Left ventricle myocardium inferior (tissue), 1 donor: ENCODE measurements at regions not wholly inside any gene's neighbourhood (a gene's known extent, or its start where the extent isn't known, plus 50 kb on each side); places are given as distances from the start of the nearest gene placed in this dataset.
A peak's percentile ranks its signal among the peaks of the same experiment; 100 is the strongest.

ENCODE experiments used
- DNase-seq: peaks from one replicate; pipeline ENCODE4 v3.0.0-alpha.2; 2020
- H3K27ac ChIP-seq: fragments of 200-600 bp; replicated peaks from 2 replicates; pipeline ENCODE4 v1.8.0; 2021
- H3K27me3 ChIP-seq: fragments of 200-600 bp; 2 replicates; pipeline ENCODE4 v1.8.0; 2021; ENCODE audit warnings: low read depth
- H3K36me3 ChIP-seq: fragments of 200-600 bp; 2 replicates; pipeline ENCODE4 v1.8.0; 2021
- H3K4me1 ChIP-seq: fragments of 200-600 bp; 2 replicates; pipeline ENCODE4 v1.8.0; 2021
- H3K4me3 ChIP-seq: fragments of 200-600 bp; 2 replicates; pipeline ENCODE4 v1.8.0; 2021; ENCODE audit warnings: mild to moderate bottlenecking, moderate library complexity
- H3K9me3 ChIP-seq: fragments of 200-600 bp; replicated peaks from 2 replicates; pipeline ENCODE4 v1.8.0; 2021
- intact Hi-C: fragments of 100-400 bp; cut with micrococcal nuclease; formaldehyde crosslinking; loops from one replicate; pipeline ENCODE4 v1.11.0; 2022
- TF ChIP-seq, protein P1 (sequence below): fragments of 200-600 bp; IDR thresholded peaks from 2 replicates; pipeline ENCODE4 v1.8.0; 2021; ENCODE audit warnings: antibody characterized with exemption, mild to moderate bottlenecking, borderline replicate concordance
- donor health status: DM: no; HTN: yes; CAD: no; lungs with severe emphysema.

DNA sequence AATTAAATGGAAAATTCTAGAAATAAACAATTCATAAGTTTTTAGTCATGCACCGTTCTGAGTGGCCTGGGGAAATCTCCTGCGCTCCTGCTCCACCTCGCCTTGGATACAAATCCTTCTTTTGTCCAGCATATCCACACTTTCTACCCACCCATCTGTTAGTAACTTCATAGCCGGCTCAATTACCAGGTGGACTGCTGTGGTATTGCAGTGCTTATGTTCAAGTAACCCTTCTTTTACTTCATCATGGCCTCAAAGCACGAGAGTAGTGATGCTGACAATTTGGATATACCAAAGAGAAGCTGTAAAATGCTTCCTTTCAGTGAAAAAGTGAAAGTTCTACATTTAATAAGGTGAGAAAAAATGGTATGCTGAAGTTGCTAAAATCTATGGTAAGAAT, 142.3 kb upstream of the CHL1 start:
- Histone ChIP-seq H3K4me1 (no peaks in the 10 kb centered on the region), H3K27ac (no peak overlapping the region), H3K27me3 (no peaks in the 10 kb centered on the region), H3K9me3 (peaks cover 6% of the 10 kb centered on the region), H3K4me3 (no peak overlapping the region), H3K36me3 (no peaks in the 10 kb centered on the region)
- TF ChIP-seq, protein P1, sequence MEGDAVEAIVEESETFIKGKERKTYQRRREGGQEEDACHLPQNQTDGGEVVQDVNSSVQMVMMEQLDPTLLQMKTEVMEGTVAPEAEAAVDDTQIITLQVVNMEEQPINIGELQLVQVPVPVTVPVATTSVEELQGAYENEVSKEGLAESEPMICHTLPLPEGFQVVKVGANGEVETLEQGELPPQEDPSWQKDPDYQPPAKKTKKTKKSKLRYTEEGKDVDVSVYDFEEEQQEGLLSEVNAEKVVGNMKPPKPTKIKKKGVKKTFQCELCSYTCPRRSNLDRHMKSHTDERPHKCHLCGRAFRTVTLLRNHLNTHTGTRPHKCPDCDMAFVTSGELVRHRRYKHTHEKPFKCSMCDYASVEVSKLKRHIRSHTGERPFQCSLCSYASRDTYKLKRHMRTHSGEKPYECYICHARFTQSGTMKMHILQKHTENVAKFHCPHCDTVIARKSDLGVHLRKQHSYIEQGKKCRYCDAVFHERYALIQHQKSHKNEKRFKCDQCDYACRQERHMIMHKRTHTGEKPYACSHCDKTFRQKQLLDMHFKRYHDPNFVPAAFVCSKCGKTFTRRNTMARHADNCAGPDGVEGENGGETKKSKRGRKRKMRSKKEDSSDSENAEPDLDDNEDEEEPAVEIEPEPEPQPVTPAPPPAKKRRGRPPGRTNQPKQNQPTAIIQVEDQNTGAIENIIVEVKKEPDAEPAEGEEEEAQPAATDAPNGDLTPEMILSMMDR = no peak
- no peak for DNase-seq
- intact Hi-C loops = no loop called here

- peaks cover 2% of the 10 kb centered on the region for H3K9me3 ChIP-seq
- H3K27ac ChIP-seq = no peak overlapping the region
- no peak for DNase-seq
- no peaks in the 10 kb centered on the region for H3K4me1 ChIP-seq
- H3K36me3 ChIP-seq = no peaks in the 10 kb centered on the region
- no peak overlapping the region for H3K4me3 ChIP-seq
- intact Hi-C loops = no loop called here
- no peaks in the 10 kb centered on the region for H3K27me3 ChIP-seq
- TF ChIP-seq, protein P1 = no peak
These were observed 139.9 kb upstream of the CHL1 start for GRCh38 chr3:56672-57071.

DNA sequence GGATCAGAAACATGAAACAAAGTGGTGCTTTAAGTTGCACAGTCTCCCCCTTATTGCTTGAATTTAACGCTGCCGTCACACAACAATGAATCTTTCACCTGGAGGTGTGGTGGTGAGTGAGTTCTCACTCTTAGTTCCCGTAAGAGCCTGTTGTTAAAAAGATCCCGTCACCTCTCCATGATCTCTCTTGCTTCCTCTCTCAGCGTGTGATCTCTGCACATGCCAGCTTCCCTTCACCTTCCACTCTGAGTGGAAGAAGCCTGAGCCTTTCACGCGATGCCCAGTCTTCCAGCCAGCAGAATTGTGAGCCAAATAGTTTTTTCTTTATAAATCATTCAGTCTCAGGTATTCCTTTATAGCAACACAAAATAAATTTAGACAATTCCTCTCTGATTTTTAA, 136.7 kb upstream of the CHL1 start:
- no peak overlapping the region for H3K27ac ChIP-seq
- TF ChIP-seq, protein P1 = no peak
- no peak overlapping the region for H3K4me3 ChIP-seq
- no peaks in the 10 kb centered on the region for H3K9me3 ChIP-seq
- no peaks in the 10 kb centered on the region for H3K36me3 ChIP-seq
- H3K27me3 ChIP-seq = no peaks in the 10 kb centered on the region
- no peak for DNase-seq
- intact Hi-C loops = no loop called here
- H3K4me1 ChIP-seq = peaks cover 8% of the 10 kb centered on the region

GRCh38 chr3:63095-63765, 133.3 kb upstream of the CHL1 start:
- Histone ChIP-seq H3K4me1 (peaks cover 8% of the 10 kb centered on the region), H3K9me3 (no peaks in the 10 kb centered on the region), H3K36me3 (no peaks in the 10 kb centered on the region), H3K27me3 (no peaks in the 10 kb centered on the region), H3K27ac (peak overlapping the region; percentile 41), H3K4me3 (no peak overlapping the region)
- TF ChIP-seq, protein P1 = no peak
- intact Hi-C loops = no loop called here
- no peak for DNase-seq

GRCh38 chr3:69690-70089, 126.9 kb upstream of the CHL1 start:
- Histone ChIP-seq H3K36me3 (no peaks in the 10 kb centered on the region), H3K27me3 (no peaks in the 10 kb centered on the region), H3K4me1 (peaks cover 29% of the 10 kb centered on the region), H3K9me3 (no peaks in the 10 kb centered on the region), H3K27ac (peak overlapping the region; percentile 1), H3K4me3 (no peak overlapping the region)
- DNase-seq = no peak
- TF ChIP-seq, protein P1 = no peak
- intact Hi-C loops = no loop called here
